HG03045 (cell line): ENCODE measurements at regions not wholly inside any gene's neighbourhood (a gene's known extent, or its start where the extent isn't known, plus 50 kb on each side); places are given as distances from the start of the nearest gene placed in this dataset.

Experiments
- ATAC-seq: cut with Tn5 transposase; IDR thresholded peaks from one replicate; pipeline ENCODE4 v1.9.1; 2021; ENCODE audit warnings: mild to moderate bottlenecking, moderate library complexity; ENCODE audit not compliant: unreplicated experiment

DNA sequence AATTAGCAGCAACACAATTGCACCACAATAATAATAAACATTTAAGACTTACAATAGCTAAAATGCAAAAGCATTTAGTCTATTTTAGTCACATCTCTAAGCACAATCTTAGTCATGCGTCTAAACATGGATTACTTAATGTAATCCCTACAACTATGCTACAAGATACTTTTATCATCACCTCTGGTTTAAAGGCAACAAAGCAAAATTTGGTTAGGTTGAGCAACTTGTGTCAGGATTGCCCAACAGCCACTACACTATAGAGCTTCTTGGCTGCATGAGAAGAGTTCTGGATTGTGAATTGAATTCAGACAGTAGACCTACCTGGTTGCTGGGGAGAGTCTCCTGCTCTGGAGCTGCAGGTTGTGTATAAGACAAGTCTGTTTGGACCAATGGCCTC lies 146.5 kb upstream of the PUDP start:
- no peak for ATAC-seq

- ATAC-seq, result no peak
Observed at GRCh38 chrX:7286168-7286837, 138.3 kb upstream of the PUDP start.

GRCh38 chrX:7285765-7286164 lies 137.8 kb upstream of the PUDP start:
- ATAC-seq, result no peak

DNA sequence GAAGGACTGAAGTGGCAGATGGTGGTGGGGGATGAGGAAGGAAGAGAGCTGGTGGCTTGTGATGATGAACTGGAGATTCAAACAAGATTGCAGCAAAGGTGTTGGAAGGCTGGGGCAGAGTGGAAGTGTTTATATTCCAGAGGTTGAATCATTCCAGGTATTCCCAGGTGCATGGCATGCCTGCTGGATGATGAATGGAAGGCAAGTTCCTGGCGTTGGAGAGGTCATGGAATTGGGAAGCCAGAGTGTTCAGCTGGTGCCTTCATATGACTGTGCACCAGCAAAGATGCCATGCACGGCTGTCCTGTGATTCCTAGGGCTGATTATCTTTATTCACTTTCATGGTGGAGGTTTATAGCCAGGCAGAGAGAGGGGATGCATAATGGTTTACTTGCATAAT lies 135.8 kb upstream of the PUDP start:
- ATAC-seq, result no peak

GRCh38 chrX:7280520-7280919 lies 132.6 kb upstream of the PUDP start:
- ATAC-seq, result no peak

GRCh38 chrX:7272346-7272745 lies 124.4 kb upstream of the PUDP start:
- no peak for ATAC-seq

DNA sequence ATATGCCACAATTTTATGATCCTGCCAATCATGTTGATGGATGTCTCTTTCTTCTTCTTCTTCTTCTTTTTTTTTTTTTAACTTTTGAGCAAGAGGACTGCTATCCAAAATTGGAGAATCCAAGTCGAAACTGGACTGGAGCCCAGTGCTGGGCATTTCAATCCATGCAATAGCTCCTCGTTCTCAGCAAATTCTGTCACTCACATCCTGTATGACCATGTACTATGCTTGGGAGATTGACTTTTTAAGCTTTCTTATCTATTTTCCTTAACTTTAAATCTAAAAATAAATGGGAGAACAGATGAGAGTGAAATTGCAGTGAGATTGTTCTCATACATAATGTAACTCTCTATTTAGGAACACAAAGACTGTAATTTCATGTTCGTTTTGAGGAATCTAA lies 123.0 kb upstream of the PUDP start:
- no peak for ATAC-seq

DNA sequence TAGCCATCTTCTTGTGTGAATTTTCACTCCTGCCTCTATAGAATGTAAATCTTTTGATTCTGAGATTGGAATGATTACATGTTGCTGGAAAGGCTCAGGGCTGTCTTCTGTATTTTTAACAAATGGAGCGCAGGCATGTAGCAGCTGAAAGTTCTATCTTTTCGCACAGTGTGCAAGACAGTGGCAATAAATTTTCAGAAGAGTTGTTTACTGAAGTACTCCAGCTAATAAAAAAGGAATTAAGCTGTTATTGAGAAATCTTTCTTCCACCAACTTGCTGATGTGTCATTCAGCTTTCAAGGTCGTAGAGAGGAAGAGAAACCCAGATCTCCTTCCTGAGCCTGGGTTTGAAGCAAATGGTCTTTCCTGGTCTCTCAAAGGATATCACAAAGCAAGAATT lies 122.0 kb upstream of the PUDP start:
- ATAC-seq, result no peak

DNA sequence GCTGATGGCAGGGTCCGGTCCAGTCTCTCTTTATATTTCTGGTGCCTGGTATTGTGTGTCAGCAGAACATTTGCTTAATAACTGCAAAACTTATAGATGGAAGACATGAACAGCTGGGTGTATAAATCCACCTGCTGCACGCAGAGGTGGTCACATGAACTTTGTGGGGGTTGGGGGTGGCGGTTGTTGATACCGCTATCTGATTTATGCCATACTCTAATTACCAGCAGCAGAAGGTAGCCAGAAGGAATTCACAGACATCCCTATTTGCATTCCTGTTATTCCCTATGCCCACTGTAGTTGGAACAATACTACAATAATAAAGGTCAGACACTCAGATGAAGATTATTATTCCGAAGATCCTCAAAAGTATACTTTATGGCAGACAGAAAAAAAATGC lies 121.6 kb upstream of the PUDP start:
- no peak for ATAC-seq

GRCh38 chrX:7266288-7266687 lies 118.3 kb upstream of the PUDP start:
- ATAC-seq, result no peak

- peak; percentile 83 for ATAC-seq
Observed at GRCh38 chrX:7264399-7264798, 116.4 kb upstream of the PUDP start.

- ATAC-seq, result peak; percentile 3
Observed at GRCh38 chrX:7263961-7264360, 116.0 kb upstream of the PUDP start.

DNA sequence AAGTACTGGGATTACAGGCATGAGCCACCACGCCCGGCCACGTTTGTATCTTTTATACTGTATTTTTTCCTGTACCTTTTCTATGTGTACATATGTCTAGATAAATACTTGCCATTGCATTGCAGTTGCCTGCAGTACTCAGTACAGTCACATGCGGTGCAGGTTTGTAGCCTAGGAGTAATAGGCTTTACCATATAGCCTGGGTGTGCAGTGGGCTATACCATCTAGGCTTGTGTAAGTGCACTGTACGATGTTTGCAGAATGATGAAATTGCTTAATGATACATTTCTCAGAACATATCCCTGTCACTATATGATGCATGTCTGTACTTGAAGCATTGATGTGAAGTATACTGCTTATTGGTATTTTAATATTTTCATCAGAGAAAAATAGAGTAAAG lies 115.4 kb upstream of the PUDP start:
- no peak for ATAC-seq

- no peak for ATAC-seq
Observed at GRCh38 chrX:7262551-7262950, 114.6 kb upstream of the PUDP start.

GRCh38 chrX:7261672-7262332 lies 113.8 kb upstream of the PUDP start:
- peak; percentile 79 for ATAC-seq

GRCh38 chrX:7254144-7254543 lies 106.2 kb upstream of the PUDP start:
- ATAC-seq, result no peak

GRCh38 chrX:7253565-7253964 lies 105.6 kb upstream of the PUDP start:
- no peak for ATAC-seq

DNA sequence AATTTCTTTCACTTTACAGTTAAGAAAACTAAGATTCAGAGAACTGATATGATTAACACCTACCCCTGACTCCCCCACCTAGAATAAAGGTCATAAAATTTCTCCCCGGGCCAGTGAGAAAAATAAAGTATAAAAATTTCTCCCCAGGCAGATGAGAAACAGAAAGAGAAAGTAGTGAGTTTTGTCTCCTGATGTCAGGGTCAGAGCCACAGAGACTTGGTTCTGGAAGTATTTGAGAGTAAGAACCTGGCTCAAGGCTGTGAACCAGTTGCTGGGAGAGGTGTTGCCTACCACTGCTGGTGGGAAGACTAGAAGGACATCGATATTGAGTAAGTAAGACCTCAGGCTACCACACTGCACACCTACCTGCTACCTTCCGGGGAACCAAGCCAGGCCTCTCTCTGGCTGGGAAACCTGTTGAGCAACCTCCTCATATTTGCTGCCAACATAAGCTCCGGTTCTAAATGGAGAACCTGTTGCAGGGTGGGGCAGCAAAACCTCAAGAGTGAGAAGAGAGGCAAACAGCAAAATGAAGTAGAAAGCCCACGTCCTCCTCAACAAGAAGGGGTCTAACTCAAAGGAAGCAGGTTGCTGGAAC lies 104.2 kb upstream of the PUDP start:
- peak; percentile 52 for ATAC-seq

GRCh38 chrX:7247346-7247745 lies 99.4 kb upstream of the PUDP start:
- ATAC-seq, result no peak

GRCh38 chrX:7244405-7244804 lies 96.5 kb upstream of the PUDP start:
- no peak for ATAC-seq

DNA sequence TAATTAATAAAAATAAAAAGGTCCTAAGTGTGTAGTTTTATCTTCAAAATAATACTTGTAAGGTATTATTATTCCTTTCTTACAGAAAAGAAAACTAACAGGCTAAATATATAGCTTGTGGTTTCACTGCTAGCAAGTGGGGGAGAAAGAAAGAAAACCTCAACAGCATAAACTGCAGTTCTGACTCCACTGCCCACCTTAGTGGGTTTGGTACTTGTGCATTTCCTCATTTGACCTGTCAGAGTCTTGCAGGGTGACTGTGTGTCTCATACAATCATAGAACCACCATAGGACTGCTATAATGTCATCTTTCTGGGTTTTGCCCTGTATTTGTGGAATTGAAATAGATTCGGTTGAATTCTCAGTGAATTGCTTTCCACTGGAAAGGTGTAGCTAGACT lies 94.7 kb upstream of the PUDP start:
- ATAC-seq, result peak; percentile 92

DNA sequence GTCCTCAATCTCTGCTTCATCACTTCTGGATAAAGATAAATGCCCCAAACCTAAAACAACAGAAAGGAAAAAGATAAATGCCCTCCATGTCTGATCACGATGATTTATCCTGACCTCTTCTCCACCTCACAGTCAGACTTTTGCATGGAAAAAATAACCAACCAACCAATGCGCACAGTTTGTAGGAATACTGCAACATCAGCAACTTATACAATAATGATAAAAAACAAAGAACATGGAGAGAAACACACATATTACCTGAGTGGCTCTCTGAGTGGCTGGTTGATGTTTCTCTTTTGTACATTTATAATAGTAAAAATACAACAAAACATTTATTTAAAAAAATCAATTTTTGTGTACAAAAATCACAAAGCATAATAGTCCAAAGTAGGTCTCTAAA lies 93.0 kb upstream of the PUDP start:
- ATAC-seq, result no peak

GRCh38 chrX:7235071-7235470 lies 87.1 kb upstream of the PUDP start:
- ATAC-seq, result no peak
